Midbrain (tissue), 1 donor: ENCODE measurements at regions not wholly inside any gene's neighbourhood (a gene's known extent, or its start where the extent isn't known, plus 50 kb on each side); places are given as distances from the start of the nearest gene placed in this dataset.

ENCODE experiments used
- DNase-seq: peaks from one replicate; lab custom pipeline; 2025; lab: John Stamatoyannopoulos, UW

DNA sequence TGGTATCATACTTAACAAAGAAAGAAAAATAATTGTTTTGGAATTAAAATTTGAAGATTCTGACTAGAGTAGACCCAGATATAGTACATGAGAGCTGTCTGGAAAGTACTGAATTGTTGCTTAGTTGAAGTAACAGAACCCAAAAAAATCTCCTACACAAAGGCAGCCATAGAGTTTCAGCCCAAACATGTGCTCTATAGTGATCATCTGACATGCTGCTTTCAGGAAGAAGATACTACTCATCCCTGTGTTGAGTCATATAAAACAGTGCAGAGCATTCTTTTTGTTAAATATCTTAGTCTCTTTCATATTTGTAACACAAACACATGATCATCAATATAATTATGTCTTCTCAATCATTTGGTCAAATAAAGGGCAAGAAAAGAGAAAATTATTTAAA lies 84.8 kb upstream of the PTPRM start:
- peak; percentile 9 for DNase-seq

DNA sequence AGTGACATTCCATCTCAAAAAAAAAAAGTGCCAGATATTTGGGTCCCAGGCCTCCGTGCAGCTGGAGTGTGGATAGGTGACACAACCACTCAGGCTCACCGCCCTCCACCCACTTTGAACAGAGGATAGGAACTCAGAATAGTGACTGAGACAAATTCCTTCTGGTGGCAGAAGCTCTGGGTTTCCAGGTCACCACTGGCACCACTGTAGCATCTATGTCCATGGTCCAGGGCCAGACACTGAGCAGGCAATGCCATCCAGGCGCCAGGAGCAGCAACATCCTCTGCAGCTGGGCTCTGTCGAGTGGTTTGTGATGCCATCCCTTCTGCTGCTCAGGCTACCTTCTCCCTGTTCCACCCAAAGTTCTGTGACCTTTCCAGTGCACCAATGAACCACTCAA lies 81.5 kb upstream of the PTPRM start:
- no peak for DNase-seq

DNA sequence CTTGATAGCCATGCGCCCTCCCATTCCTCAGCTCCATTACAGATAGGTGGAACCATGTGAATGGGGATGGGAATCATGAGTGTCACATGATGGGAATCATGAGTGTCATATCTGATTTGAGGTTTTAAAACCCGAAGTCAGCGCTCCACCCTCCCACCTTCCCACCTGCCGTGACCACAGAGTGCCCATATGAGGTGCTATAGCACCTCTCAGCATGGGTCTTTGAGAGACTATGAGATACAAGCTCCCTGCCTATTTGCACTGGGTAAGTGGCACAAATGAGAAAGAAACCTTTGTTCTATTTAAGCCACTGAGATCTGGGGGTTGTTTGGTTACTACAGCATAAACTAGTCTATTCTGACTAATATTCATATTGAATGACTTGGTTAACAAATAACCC lies 78.5 kb upstream of the PTPRM start:
- DNase-seq, result no peak

DNA sequence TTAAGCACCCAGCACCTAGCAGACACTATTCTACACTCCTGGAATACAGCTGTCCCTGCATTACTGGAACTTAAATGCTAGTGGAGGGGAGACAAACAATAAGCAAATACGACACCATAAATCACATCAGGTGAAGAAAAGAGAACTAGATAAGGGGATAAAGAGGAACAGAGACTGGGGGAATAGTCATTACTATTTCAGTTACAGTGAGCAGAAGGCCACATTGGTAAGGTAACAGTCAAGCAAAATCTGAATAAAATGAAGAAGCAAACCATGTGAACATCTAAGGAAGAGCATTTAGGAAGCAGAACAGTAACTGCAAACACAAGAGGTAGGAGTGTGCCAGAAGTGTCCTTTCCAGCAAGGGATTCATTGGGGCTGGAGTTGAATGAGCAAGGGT lies 77.0 kb upstream of the PTPRM start:
- DNase-seq, result no peak

DNA sequence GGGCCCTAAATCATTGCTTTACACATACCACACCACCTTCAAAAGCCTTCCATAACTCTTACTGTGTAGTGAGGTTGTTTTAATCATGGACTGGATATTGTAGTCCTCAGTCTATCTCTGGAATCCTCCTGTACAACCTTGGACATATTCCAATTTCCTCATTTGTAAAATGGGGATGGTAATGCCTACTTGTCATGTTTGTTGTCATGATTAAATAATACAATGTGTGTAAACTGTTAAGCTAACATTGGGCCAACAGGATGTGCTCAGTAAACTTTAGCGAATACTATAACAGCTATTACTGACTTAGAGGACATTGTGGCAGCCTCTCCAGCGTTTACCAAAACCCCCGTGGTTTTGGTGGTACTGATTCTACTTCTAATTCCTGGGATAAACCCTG lies 74.7 kb upstream of the PTPRM start:
- no peak for DNase-seq

DNA sequence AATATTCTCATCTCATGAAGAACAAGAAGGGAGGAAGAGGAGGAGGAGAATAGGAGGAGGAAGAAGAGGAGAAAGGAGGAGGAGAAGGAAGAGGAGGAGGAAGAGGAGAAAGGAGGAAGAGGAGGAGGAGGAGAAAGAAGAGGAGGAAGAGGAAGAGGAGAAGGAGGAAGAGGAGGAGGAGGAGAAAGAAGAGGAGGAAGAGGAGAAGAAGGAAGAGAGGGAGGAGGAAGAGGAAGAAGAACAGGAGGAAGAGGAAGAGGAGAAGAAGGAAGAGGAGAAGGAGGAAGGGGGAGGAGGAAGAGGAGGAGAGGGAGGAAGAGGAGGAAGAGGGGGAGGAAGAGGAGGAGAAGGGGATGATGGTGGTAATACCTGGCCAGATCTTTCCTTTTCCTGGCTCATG lies 70.0 kb upstream of the PTPRM start:
- DNase-seq, result no peak

DNA sequence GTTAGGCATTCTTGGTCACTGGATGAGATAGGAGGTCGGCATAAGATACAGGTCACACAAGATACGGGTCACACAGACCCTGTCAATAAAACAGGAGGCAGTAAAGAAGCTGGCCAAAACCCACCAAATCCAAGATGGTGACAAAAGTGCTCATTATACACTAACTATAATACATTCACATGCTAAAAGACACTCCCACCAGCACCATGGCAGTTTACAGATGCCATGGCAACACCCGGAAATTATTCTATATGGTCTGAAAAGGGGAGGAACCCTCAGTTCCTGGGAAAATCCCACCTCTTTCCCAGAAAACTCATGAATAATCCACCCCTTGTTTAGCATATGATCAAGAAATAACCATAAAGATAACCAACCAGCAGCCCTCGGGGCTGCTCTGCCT lies 56.0 kb upstream of the PTPRM start:
- DNase-seq, result no peak

DNA sequence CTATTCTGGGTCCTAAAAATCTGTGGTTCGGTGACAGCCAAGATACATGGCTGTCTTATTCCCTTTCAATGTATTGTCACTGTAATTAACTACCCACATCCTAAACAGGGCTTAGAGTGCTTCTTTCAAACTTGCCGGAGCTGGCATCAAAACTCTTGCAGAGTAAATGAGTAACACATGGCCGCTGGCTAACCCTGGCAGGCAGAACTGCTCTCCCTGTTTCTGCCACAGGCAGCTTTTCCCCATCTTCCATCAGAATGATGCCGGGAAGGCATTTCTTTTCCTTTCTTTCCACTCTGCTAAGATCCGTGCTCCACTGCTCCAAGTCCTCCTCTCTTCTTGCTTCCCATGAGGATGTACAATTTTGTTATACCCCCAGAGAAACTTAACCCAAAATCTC lies 54.8 kb upstream of the PTPRM start:
- no peak for DNase-seq

DNA sequence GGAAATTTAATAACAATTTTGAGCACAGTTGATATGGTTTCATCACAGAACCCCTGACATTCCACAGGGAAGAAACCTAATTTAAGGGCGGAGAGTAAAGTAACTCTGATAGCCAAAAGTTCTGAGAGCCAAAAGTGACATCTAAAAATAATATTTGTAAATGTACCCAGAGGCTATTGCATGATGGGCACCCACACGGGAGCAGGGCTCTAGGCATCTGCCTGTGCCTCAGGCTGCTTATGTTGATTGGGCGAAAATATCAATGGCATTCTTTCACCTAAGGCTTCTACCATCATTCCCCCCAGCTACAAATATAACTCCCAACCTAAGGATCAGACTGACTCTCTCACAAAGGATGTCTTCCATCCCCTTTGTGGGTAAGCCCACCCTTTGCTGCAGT lies 54.1 kb upstream of the PTPRM start:
- no peak for DNase-seq

DNA sequence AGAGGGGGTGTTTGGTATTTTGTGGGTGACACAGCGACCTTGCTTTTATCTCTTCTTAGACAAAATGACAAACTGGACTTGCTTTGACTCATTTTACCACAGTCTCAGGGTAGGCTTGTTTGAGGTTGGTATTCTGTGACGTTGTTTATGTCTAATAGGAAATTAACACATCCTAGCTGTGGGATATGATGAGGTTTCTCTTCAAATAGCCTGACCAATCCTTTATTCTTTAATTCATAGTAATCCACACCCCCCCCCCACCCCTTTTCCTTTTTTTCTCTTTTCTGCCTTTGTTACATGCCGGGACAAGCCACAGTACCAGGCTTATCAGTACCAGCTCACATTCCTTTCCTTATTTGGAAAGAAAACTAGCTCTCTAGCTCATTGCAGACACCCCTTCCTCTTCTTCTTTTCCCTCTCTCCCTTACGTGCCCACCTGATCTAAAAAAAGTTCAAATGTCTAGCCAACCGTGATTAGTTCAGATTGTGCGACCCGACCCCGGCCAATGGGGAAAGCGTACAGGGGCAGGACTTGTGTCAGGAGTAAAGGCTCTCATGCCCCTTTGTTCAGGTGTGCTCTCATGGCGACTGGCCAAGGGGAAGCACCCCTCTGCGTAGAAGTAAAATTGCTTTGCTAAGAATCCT lies 52.2 kb upstream of the PTPRM start:
- DNase-seq, result no peak

DNA sequence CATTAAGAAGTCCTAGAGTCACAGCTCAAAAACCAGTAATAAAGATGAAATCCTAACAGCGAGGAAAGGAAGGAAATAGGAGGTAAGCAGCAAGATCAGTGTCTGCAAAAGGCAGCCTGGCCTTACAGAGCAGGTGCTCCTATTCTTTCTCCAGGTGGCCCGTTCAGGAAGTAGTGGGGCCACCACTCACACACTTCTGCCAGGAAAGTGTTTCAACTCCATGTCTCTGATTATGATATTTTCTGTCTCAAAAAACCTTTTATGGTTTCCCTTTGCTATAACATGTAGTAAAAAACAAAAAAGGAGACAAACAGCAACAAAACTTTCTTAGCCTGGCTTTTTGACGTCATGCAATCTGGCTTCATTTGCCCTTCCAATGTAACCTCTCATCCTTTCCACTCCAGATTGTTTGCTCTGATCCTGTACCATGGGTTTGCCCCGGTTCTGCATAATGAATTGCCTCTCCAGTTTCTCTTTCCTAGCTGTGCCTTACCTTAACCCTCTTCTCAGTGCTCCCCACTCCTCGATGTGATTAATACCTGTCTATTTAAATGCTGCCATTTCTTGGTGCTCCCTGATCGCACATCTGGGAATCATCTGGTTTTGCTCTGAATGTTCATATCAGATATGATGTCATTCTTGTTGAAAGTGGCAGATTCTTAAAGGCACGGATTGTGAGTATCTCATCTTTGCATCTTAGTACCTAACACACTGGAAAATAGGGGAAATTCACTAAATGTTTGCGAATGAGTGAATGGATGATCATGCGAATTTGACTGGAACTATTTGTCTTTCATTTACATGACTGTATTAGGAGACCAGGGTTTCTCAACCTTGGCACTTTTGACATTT lies 50.6 kb upstream of the PTPRM start:
- no peak for DNase-seq
